GM12878 (cell line): ENCODE measurements at regions not wholly inside any gene's neighbourhood (a gene's known extent, or its start where the extent isn't known, plus 50 kb on each side); places are given as distances from the start of the nearest gene placed in this dataset.

Source experiments
- ATAC-seq: fragments of 200-7000 bp; cut with Tn5 transposase; 3 replicates; pipeline ENCODE4 v1.9.1; 2020; ENCODE audit warnings: mild to moderate bottlenecking, moderate library complexity
- BruUV-seq: library from RNA; stranded (reverse); fragments of 400-500 nt; replicated peaks from 2 replicates; lab custom pipeline; 2021; lab: Mats Ljungman, UMichigan
- CTCF ChIA-PET: fragments of 300-600 bp; sonication (Branson Sonifier 250); formaldehyde crosslinking; extraction: SDS; loops from one replicate; lab custom pipeline; 2021; ENCODE audit warnings: inconsistent platforms; lab: Yijun Ruan, JAX
- POLR2A ChIA-PET: fragments of 350-600 bp; formaldehyde crosslinking; extraction: SDS; loops from one replicate; lab custom pipeline; 2021; ENCODE audit warnings: inconsistent platforms; lab: Charles Lee
- RAD21 ChIA-PET: fragments of 300-600 bp; sonication (Branson Sonifier 250); formaldehyde crosslinking; loops from one replicate; lab custom pipeline; 2023; ENCODE audit warnings: antibody characterized with exemption; ENCODE audit not compliant: unreplicated experiment; lab: Charles Lee
- SMC1A ChIA-PET: fragments of 300-600 bp; sonication (Branson Sonifier 250); formaldehyde crosslinking; loops from one replicate; lab custom pipeline; 2023; ENCODE audit not compliant: unreplicated experiment, uncharacterized antibody; lab: Charles Lee
- DNase-seq: peaks from one replicate; pipeline ENCODE4 v3.0.0-alpha.2; 2011; ENCODE audit warnings: low read depth, low spot score
- FAIRE-seq: peaks from 3 replicates; lab custom pipeline; 2011; peaks lifted over from hg19 to GRCh38; lab: Jason Lieb, UNC
- H2AFZ ChIP-seq: 2 replicates; pipeline ENCODE4 v1.6.0; 2011; ENCODE audit warnings: low read depth, low read length, control low read depth; ENCODE audit not compliant: control insufficient read depth
- H3K27ac ChIP-seq: 2 replicates; pipeline ENCODE4 v1.5.1; 2011; ENCODE audit warnings: control low read depth; ENCODE audit not compliant: control insufficient read depth, insufficient read depth
- H3K27me3 ChIP-seq, 2 experiments: replicated peaks in 1 of 2; 2 replicates each; pipeline versions ENCODE4 v1.6.0 to v1.6.1; 2011; ENCODE audit warnings: low read length in 1 of 2; ENCODE audit not compliant: control insufficient read depth in 2 of 2, insufficient read depth in 2 of 2
- H3K36me3 ChIP-seq, 2 experiments: 2 replicates each; pipeline ENCODE4 v1.5.1; 2011; ENCODE audit warnings: low read length in 1 of 2; ENCODE audit not compliant: control insufficient read depth in 2 of 2, insufficient read depth in 2 of 2
- H3K4me1 ChIP-seq: 2 replicates; pipeline ENCODE4 v1.6.1; 2011; ENCODE audit warnings: mild to moderate bottlenecking, low read length, moderate library complexity, mixed read lengths; ENCODE audit not compliant: control insufficient read depth, insufficient read depth
- H3K4me2 ChIP-seq: 2 replicates; pipeline ENCODE4 v1.6.0; 2011; ENCODE audit warnings: control low read depth; ENCODE audit not compliant: control insufficient read depth, insufficient read depth
- H3K4me3 ChIP-seq: fragments of 200-600 bp; sonication (generic); 2 replicates; pipeline ENCODE4 v1.5.1; 2016
- H3K79me2 ChIP-seq: 2 replicates; pipeline ENCODE4 v1.6.0; 2011; ENCODE audit warnings: low read length; ENCODE audit not compliant: control insufficient read depth, insufficient read depth
- H3K9ac ChIP-seq: 2 replicates; pipeline ENCODE4 v1.8.0; 2011; ENCODE audit warnings: low read length, control low read depth, mixed read lengths; ENCODE audit not compliant: control insufficient read depth, insufficient read depth
- H3K9me3 ChIP-seq: replicated peaks from 3 replicates; pipeline ENCODE4 v1.5.1; 2011; ENCODE audit warnings: mild to moderate bottlenecking, low read length; ENCODE audit not compliant: control insufficient read depth, insufficient read depth
- H4K20me1 ChIP-seq: 2 replicates; pipeline ENCODE4 v1.6.0; 2011; ENCODE audit not compliant: control insufficient read depth, insufficient read depth
- BACH1 ChIP-seq: fragments of 450-650 bp; IDR thresholded peaks from 2 replicates; pipeline ENCODE4 v1.6.1; 2017; ENCODE audit warnings: mild to moderate bottlenecking, borderline replicate concordance
- E2F4 ChIP-seq: IDR thresholded peaks from 2 replicates; pipeline ENCODE4 v1.6.1; 2012; ENCODE audit warnings: low read depth, low read length, improper control_type of control experiment
- IRF4 ChIP-seq: IDR thresholded peaks from 2 replicates; pipeline ENCODE4 v1.6.1; 2011; ENCODE audit warnings: low read depth, low read length
- KDM1A ChIP-seq: fragments of 200-600 bp; sonication (generic); IDR thresholded peaks from 2 replicates; pipeline ENCODE4 v1.6.1; 2016; ENCODE audit warnings: borderline replicate concordance
- MEF2A ChIP-seq: IDR thresholded peaks from 2 replicates; pipeline ENCODE4 v1.6.1; 2011; ENCODE audit warnings: low read depth, mild to moderate bottlenecking, low read length, moderate library complexity; ENCODE audit not compliant: insufficient read depth
- MTA2 ChIP-seq: fragments of 450-650 bp; IDR thresholded peaks from 2 replicates; pipeline ENCODE4 v1.6.1; 2016; ENCODE audit warnings: low read depth, mild to moderate bottlenecking, moderate library complexity
- POLR2AphosphoS2 ChIP-seq: IDR thresholded peaks from 2 replicates; pipeline ENCODE4 v1.6.1; 2011; ENCODE audit warnings: low read depth, mild to moderate bottlenecking, low read length, improper control_type of control experiment, moderate library complexity
- SMAD1 ChIP-seq: fragments of 450-650 bp; IDR thresholded peaks from 2 replicates; pipeline ENCODE4 v1.6.1; 2018; ENCODE audit warnings: mild to moderate bottlenecking, low read depth; ENCODE audit not compliant: partially characterized antibody
- SRF ChIP-seq, 2 experiments: IDR thresholded peaks; 2 replicates each; pipeline ENCODE4 v1.6.1; 2011; ENCODE audit warnings: low read depth in 2 of 2, low read length in 2 of 2, mild to moderate bottlenecking in 1 of 2, moderate library complexity in 1 of 2
- TBL1XR1 ChIP-seq: IDR thresholded peaks from 2 replicates; pipeline ENCODE4 v1.6.1; 2012; ENCODE audit warnings: low read depth, low read length, improper control_type of control experiment
- ZBTB11 ChIP-seq: fragments of 450-650 bp; formaldehyde crosslinking; IDR thresholded peaks from 2 replicates; pipeline ENCODE4 v1.5.0; 2022; ENCODE audit warnings: mild to moderate bottlenecking, missing genetic modification characterization
- WGBS: methylation state at CpG from one replicate; pipeline ENCODE4 v1.1.6; 2016; ENCODE audit warnings: low lambda C conversion rate; ENCODE audit not compliant: insufficient replicate concordance, insufficient coverage; ENCODE audit errors: missing lambda C conversion rate; 5-methylcytosine and 5-hydroxymethylcytosine counted together
- in situ Hi-C: fragments of 300-500 bp; cut with MboI; formaldehyde crosslinking; loops from 9 replicates; pipeline ENCODE4 v1.14.3; 2018; ENCODE audit warnings: mixed read lengths
- intact Hi-C: fragments of 100-400 bp; cut with micrococcal nuclease; formaldehyde crosslinking; loops from one replicate; pipeline ENCODE4 v1.14.2; 2022; ENCODE audit not compliant: unreplicated experiment
- TF ChIP-seq, protein P1 (sequence below): IDR thresholded peaks from 2 replicates; pipeline ENCODE4 v1.6.1; 2012; ENCODE audit warnings: improper control_type of control experiment, low read depth, low read length; ENCODE audit not compliant: insufficient replicate concordance

DNA sequence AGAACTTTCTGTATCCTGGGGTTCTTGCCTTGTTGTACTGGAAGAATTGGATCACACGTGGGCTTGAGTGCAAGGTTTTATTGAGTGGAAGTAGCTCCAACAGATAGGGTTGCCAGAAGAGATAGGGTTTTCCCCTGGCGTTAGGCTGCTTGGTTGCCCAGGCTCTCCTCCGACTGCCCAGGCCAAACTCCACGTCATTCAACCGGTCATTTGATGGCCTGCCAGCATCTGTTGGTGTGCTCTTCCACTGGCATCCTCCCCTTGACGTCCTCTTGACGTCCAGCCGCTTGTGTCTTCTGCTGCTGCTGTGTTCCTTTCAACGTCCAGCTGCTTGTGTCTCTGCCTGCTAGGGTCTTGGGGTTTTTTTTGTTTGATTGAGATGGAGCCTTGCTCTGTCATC, 111.2 kb upstream of the XIST start:
- H3K9ac ChIP-seq: no peak overlapping the region
- CTCF ChIA-PET: no interaction called here
- no peak for DNase-seq
- ATAC-seq: no peak
- in situ Hi-C loops: no loop called here
- peaks cover 4 to 6% of the 10 kb centered on the region in 2 experiments for H3K36me3 ChIP-seq
- no TSS peak for BruUV-seq
- no peak overlapping the region for H3K4me3 ChIP-seq
- no peaks in the 10 kb centered on the region for H3K4me1 ChIP-seq
- RAD21 ChIA-PET: no interaction called here
- no peaks in the 10 kb centered on the region for H3K9me3 ChIP-seq
- no peak overlapping the region for H2AFZ ChIP-seq
- SMC1A ChIA-PET: interaction anchor here (1.1 kb wide), 1 partner anchor 53 kb away, joined by 3 read pairs; no protein-coding TSS in a partner anchor
- H3K27me3 ChIP-seq: no peaks in the 10 kb centered on the region
- no peak for FAIRE-seq
- POLR2A ChIA-PET: interaction anchor here (0.6 kb wide), 1 partner anchor 17 kb away, joined by 3 read pairs; no protein-coding TSS in a partner anchor
- intact Hi-C loops: no loop called here
- no peak overlapping the region for H3K27ac ChIP-seq
- no peaks in the 10 kb centered on the region; the same call in 1 of the 2 replicates for H4K20me1 ChIP-seq
- H3K79me2 ChIP-seq: peaks cover 16% of the 10 kb centered on the region
- WGBS: 95% methylated on average over 9 of the region's 9 CpGs
- TF ChIP-seq, protein P1, sequence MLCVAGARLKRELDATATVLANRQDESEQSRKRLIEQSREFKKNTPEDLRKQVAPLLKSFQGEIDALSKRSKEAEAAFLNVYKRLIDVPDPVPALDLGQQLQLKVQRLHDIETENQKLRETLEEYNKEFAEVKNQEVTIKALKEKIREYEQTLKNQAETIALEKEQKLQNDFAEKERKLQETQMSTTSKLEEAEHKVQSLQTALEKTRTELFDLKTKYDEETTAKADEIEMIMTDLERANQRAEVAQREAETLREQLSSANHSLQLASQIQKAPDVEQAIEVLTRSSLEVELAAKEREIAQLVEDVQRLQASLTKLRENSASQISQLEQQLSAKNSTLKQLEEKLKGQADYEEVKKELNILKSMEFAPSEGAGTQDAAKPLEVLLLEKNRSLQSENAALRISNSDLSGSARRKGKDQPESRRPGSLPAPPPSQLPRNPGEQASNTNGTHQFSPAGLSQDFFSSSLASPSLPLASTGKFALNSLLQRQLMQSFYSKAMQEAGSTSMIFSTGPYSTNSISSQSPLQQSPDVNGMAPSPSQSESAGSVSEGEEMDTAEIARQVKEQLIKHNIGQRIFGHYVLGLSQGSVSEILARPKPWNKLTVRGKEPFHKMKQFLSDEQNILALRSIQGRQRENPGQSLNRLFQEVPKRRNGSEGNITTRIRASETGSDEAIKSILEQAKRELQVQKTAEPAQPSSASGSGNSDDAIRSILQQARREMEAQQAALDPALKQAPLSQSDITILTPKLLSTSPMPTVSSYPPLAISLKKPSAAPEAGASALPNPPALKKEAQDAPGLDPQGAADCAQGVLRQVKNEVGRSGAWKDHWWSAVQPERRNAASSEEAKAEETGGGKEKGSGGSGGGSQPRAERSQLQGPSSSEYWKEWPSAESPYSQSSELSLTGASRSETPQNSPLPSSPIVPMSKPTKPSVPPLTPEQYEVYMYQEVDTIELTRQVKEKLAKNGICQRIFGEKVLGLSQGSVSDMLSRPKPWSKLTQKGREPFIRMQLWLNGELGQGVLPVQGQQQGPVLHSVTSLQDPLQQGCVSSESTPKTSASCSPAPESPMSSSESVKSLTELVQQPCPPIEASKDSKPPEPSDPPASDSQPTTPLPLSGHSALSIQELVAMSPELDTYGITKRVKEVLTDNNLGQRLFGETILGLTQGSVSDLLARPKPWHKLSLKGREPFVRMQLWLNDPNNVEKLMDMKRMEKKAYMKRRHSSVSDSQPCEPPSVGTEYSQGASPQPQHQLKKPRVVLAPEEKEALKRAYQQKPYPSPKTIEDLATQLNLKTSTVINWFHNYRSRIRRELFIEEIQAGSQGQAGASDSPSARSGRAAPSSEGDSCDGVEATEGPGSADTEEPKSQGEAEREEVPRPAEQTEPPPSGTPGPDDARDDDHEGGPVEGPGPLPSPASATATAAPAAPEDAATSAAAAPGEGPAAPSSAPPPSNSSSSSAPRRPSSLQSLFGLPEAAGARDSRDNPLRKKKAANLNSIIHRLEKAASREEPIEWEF: no peak
- TF ChIP-seq BACH1 (no peak), ZBTB11 (CRISPR knock-in tag) (no peak), TBL1XR1 (no peak), E2F4 (no peak), MTA2 (no peak), MEF2A (no peak), SRF (IDR thresholded peaks at IDR 0.05; ENCODE audit: low read depth in 2 of 2, low read length in 2 of 2) (no peak), SMAD1 (no peak), IRF4 (no peak), KDM1A (no peak), POLR2AphosphoS2 (no peak)
- no peak overlapping the region for H3K4me2 ChIP-seq
